ENCODE measurements at regions not wholly inside any gene's neighbourhood (a gene's known extent, or its start where the extent isn't known, plus 50 kb on each side); places are given as distances from the start of the nearest gene placed in this dataset.

GRCh38 chrX:1109580-1110119, 102.8 kb downstream of the CRLF2 start:
- DNase-seq = no peak
- intact Hi-C loops (cut with DNase I) = no loop called here
- no peaks in the 10 kb centered on the region for H3K9me3 ChIP-seq
- no peaks in the 10 kb centered on the region for H3K36me3 ChIP-seq (ENCODE audit: insufficient read depth in 1 of 2, low read depth in 1 of 2)
- H3K27me3 ChIP-seq (ENCODE audit: insufficient read depth in 3 of 3, low read length in 2 of 3) = peaks cover 0 to 21% (median 0%) of the 10 kb centered on the region in 3 donors
- no peak for TF ChIP-seq CTCF (IDR thresholded peaks at IDR 0.05)
- no peaks in the 10 kb centered on the region for H3K4me1 ChIP-seq
- no peak overlapping the region for H3K27ac ChIP-seq
- WGBS, 3 donors = 82 to 86% (median 83%) methylated on average over 5 of the region's 5 CpGs
- ATAC-seq = no peak
- no peak overlapping the region for H3K4me3 ChIP-seq

- Histone ChIP-seq H3K27ac (no peak overlapping the region), H3K9me3 (no peaks in the 10 kb centered on the region), H3K36me3 (ENCODE audit: insufficient read depth in 1 of 2, low read depth in 1 of 2) (no peaks in the 10 kb centered on the region), H3K4me3 (no peak overlapping the region), H3K27me3 (ENCODE audit: insufficient read depth in 3 of 3, low read length in 2 of 3) (peaks cover 0 to 21% (median 0%) of the 10 kb centered on the region in 3 donors), H3K4me1 (no peaks in the 10 kb centered on the region)
- ATAC-seq (no peak), DNase-seq (no peak)
- WGBS, 3 donors = 25 to 33% (median 32%) methylated on average over 21 of the region's 21 CpGs
- intact Hi-C loops (cut with DNase I) = no loop called here
- no peak for TF ChIP-seq CTCF (IDR thresholded peaks at IDR 0.05)
Observed at GRCh38 chrX:1108501-1109445, 103.7 kb downstream of the CRLF2 start.

GRCh38 chrX:1106478-1107210, 105.8 kb downstream of the CRLF2 start:
- WGBS, 3 donors = 3 to 13% (median 8%) methylated on average over 8 of the region's 8 CpGs

More at GRCh38 chrX:1106478-1107210, 105.8 kb downstream of the CRLF2 start:
- no peaks in the 10 kb centered on the region for H3K36me3 ChIP-seq (ENCODE audit: insufficient read depth in 1 of 2, low read depth in 1 of 2)
- no peak for TF ChIP-seq CTCF (IDR thresholded peaks at IDR 0.05)
- no peaks in the 10 kb centered on the region for H3K4me1 ChIP-seq
- H3K27ac ChIP-seq = no peak overlapping the region
- H3K4me3 ChIP-seq = no peak overlapping the region
- no peak for ATAC-seq
- H3K9me3 ChIP-seq = no peaks in the 10 kb centered on the region
- intact Hi-C loops (cut with DNase I) = no loop called here
- H3K27me3 ChIP-seq (ENCODE audit: insufficient read depth in 3 of 3, low read length in 2 of 3) = peaks cover 0 to 20% (median 0%) of the 10 kb centered on the region in 3 donors
- DNase-seq = no peak
